Brain pericyte (primary cell): ENCODE measurements at regions not wholly inside any gene's neighbourhood (a gene's known extent, or its start where the extent isn't known, plus 50 kb on each side); places are given as distances from the start of the nearest gene placed in this dataset.

Source experiments
- DNase-seq: peaks from one replicate; pipeline ENCODE4 v3.0.0-alpha.2; 2012; ENCODE audit warnings: low read depth, low spot score

DNA sequence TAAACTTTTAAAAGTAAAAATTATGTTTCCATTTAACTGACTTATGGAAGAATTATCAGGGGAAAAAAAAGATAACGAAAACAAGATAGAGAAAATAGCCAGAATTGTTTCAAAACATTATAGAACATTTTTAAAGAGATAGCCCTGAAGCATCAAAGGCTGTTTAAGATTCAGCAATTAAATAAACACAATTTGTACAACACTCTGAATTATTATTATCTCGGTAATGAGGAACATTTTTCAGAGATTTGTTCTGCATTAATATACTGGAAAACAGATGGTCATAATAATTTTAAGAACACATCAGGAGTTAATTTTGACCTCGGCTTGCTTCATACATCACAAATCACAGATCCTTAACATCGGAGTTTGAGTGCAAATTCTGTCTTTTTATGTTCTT, 643.8 kb downstream of the SORCS1 start:
- no peak for DNase-seq

DNA sequence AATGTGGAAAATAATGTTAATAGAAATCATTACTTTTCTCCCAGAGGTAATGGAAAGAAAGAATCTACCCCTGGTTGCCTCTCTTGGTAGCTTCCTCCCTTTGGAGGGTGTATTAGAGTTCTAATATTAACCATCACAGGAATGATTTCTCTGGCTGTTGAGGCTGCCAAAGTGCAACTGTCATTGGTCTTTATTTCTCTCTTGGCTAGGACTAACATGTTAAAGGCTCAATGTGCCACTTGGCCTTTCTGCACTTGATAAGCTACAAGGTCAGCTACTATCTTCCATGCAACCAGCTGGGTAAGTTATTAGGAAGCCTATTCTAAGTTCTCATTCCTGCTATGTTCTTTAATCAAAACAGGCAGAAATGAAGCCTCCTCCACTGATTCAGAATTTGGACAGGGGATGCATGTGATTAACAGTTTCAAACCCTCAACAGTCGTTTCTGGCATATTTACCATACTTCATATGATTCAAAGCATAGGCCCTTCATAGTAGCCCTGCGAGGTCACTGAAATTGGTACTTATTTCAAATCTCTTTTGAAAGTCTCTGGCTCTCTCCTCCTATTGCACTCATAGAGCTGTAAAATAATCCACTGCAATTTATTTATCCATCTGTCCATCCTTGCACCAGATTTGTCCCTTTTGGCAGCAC, 645.0 kb downstream of the SORCS1 start:
- no peak for DNase-seq

- no peak for DNase-seq
Measured at GRCh38 chr10:106515206-106515790, 649.2 kb downstream of the SORCS1 start.

DNA sequence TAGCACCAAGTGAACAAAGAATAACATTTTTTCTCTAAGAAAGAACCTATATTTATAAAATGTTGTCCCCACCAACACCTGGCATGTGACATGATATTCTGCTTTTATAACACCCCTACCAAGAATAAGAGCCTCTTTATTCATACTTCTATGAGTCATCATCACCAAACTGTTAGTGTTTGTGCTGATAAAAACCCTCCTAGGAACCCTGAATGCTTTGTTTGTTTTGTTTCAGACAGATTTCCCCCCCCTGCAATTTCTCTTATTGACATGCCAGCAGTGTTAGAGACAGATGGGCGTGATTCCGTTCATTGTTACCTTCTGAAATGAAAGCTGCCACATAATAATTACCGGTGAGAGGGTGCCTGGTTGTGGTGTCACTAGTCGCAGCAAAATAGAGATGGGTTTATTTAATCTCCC, 651.1 kb downstream of the SORCS1 start:
- no peak for DNase-seq

GRCh38 chr10:106511917-106512316, 652.6 kb downstream of the SORCS1 start:
- no peak for DNase-seq

- DNase-seq: no peak
Measured at GRCh38 chr10:106508950-106509349, 655.6 kb downstream of the SORCS1 start.

DNA sequence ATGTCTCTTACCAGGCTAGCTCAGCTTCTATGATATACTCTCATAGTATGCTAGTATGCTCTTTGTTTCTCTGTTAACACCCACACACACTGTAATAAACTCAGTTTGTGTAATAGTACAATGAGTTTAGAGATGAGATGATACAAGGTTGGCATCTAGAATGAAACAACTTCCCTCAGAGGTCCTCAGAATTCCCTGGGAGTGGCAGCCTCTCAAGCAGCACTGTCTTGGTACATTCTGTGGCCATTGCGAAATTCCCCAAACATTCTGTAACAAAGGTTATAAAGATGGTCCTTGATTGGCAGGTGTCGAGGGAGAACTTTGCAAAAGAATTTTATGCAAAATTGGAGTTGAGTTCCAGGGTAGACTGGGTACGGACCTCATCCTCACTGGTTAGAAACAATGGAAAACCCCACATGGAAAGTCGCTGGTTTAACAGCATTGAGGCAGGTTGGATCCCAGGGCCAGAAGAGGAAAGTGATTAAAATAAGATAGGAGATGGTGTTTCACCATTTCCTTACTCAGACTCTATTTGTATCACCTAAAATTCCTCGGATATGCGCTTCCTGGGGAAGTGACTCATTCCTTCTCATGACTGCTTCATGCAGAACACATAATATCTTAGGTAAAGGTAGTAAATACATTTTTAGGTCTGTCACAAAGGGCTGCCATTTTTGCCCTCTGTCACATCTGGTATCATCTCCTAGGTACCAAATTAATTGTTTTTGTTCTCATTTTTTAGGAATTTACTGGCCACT, 657.8 kb downstream of the SORCS1 start:
- DNase-seq: no peak

DNA sequence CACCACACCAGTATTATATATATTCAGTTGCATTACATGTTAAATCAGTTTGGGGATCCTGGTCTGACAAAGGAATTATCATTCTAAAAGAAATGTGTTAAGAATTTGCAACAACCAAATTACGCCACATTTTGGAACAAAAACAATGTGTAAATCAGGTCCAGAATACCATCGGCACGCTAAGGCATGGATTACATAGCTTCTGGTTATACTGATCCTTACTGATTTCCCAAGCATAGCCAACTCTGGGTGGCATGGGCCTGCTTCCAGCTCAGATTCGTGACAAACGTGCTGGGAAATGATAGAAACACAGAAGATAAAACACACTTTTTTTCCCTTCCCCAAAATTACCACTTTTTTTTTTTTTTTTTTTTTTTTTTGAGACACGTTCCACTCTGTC, 660.0 kb downstream of the SORCS1 start:
- no peak for DNase-seq

DNA sequence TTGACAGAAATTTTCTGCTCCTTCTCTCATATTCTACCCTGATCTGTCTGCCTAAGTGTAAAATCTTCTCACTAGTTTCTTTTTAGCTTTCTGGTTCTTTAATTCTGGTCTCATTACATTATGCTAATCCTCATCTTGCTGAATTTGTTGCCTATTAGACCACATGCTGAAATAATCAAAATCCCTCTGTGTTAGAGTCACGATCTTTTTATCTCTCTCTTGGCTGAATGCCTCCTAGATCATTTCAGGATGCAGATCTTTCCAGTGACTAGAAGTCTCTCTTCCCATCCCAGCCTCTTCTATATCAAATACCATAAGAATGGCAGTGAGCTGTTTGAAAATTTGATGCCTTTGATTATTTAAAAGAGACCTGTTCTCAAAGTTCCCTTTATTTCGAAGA, 661.9 kb downstream of the SORCS1 start:
- no peak for DNase-seq

- no peak for DNase-seq
Measured at GRCh38 chr10:106500925-106501525, 663.5 kb downstream of the SORCS1 start.

- DNase-seq: no peak
Measured at GRCh38 chr10:106500041-106500924, 664.2 kb downstream of the SORCS1 start.

- no peak for DNase-seq
Measured at GRCh38 chr10:106499448-106499847, 665.1 kb downstream of the SORCS1 start.

DNA sequence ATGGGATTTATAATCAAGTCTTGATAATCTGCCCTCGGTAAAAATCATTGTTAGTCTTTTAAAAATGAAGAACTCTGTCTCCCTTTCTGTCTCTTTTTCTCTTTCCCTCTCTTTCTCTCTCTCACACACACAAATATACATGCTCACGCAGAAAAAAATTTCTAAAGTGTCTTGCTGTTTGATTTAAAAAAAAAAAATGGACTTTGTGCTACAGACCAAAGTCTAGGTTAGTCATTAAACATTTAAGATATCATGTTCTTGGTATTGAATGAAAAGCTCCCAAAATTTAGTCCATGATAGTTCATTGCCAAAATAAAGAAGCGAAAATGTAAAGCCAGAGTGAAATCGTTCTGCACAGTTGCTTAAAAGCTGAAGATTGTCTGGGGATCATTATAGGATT, 665.8 kb downstream of the SORCS1 start:
- DNase-seq: no peak

- no peak for DNase-seq
Measured at GRCh38 chr10:106495931-106496330, 668.6 kb downstream of the SORCS1 start.

GRCh38 chr10:106493751-106494150, 670.8 kb downstream of the SORCS1 start:
- no peak for DNase-seq

DNA sequence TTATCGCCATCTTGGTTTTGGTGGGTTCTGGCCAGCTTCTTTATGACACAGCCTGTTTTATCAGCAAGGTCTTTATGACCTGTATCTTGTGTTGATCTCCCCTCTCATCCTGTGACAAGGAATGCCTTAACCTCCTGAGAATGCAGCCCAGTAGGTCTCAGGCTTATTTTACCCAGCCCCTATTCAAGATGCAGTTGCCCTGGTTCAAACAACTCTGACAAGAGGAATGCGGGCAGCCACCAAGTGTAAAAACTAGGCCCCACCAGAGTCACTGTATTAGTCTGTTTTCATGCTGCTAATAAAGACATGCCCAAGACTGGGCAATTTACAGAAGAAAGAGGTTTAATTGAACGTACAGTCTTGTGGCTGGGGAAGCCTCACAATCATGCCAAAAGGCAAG, 671.3 kb downstream of the SORCS1 start:
- no peak for DNase-seq

DNA sequence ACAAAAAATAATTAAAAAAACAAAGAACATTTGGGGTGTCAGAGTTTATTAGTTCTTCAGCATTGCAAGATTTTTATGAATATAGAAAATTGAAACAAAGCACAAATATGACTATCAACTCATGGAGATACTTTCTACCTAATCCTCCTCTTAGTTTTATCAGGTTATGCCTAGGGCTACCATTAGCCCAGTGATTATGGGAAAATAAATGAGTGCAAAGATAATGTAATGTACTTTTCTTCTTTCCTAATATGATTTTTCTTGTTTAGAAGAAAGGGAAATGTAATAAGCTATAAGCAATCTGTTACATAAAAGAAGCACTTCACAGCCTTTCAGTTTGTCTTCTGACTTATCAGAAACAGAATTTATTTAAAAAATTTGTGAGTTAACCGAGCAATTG, 676.8 kb downstream of the SORCS1 start:
- no peak for DNase-seq

GRCh38 chr10:106481598-106482275, 682.8 kb downstream of the SORCS1 start:
- DNase-seq: no peak

- no peak for DNase-seq
Measured at GRCh38 chr10:106479636-106480035, 684.9 kb downstream of the SORCS1 start.

DNA sequence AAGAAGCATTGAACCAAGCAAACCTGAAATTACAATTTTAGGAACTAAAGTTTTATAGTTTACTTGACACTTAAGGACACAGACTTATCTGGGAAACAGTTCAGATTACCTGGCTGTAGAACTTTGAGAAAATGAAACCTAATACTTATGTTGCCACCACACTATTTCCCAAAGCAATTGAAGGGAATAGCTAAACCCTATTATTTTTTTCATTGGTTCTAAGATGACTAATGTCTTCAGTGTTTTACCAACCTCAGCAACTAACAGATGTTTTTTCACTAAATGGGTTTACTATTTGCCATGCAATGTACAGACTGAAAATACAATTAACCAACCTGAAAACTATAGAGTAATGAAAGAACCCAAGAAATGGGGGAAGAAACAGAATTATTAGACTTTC, 689.6 kb downstream of the SORCS1 start:
- no peak for DNase-seq

DNA sequence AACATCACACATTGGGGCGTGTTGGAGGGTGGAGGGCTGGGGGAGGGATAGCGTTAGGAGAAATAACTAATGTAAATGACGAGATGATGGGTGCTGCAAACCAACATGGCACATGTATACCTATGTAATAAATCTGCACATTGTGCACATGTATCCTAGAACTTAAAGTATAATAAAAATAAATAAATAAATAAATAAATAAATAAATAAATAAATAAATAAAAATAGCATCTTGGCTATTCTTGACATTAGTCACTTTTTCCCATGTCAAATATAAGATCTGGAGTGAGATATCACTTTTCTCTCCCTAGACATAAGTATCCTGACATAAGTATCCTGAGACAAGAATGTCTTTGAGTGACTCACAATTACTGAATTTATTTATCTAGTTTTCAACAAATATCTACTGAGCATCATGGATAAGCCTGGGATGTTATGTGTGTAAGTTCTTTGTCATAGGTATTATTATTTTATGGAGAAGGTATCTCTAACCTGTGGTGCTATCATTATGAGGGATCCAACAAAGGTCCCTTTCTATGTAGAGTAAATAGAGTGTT, 691.3 kb downstream of the SORCS1 start:
- no peak for DNase-seq
